GM19238 (cell line): ENCODE measurements at regions not wholly inside any gene's neighbourhood (a gene's known extent, or its start where the extent isn't known, plus 50 kb on each side); places are given as distances from the start of the nearest gene placed in this dataset.
A peak's percentile ranks its signal among the peaks of the same experiment; 100 is the strongest.
"Not testable (repeated sequence)": the region's sequence is repeated elsewhere in the genome, so short reads cannot be mapped to it uniquely, and the experiment has no call there.

Experiments
- DNase-seq: peaks from one replicate; pipeline ENCODE4 v3.0.0; 2011; ENCODE audit warnings: low spot score; ENCODE audit not compliant: insufficient read length

DNA sequence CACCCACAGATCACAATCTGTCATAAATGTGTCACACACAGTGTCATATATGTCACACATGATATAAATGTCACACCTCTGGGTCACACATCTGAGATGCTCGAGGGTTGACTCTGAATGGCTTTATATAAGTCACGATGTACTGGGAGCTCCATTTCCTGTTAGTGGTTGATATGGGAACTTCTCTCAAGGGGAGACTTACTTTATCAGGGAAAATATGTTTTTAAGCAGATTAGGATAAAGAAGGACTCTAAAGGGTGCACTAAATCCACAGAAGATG is 83.9 kb upstream of the MEF2A start:
- DNase-seq: no peak

DNA sequence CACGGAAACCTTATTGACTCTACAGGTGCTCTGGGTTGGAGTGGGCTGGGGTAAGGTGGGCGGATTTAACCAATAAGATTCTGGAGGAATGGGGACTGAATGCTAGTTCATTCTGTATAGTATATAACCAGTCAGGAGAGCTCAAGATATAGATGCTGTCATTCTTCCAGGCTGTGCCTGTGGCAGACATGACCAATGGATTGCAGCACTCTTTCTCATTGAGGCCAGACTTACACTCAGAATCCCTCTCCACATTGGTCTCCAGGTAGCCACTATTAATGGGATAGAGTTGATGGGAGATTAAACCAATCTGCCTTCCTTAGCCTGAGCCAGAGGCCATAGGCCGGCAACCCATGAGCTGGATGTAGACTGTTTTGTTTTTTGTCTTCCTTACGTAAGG is 82.8 kb upstream of the MEF2A start:
- no peak for DNase-seq

DNA sequence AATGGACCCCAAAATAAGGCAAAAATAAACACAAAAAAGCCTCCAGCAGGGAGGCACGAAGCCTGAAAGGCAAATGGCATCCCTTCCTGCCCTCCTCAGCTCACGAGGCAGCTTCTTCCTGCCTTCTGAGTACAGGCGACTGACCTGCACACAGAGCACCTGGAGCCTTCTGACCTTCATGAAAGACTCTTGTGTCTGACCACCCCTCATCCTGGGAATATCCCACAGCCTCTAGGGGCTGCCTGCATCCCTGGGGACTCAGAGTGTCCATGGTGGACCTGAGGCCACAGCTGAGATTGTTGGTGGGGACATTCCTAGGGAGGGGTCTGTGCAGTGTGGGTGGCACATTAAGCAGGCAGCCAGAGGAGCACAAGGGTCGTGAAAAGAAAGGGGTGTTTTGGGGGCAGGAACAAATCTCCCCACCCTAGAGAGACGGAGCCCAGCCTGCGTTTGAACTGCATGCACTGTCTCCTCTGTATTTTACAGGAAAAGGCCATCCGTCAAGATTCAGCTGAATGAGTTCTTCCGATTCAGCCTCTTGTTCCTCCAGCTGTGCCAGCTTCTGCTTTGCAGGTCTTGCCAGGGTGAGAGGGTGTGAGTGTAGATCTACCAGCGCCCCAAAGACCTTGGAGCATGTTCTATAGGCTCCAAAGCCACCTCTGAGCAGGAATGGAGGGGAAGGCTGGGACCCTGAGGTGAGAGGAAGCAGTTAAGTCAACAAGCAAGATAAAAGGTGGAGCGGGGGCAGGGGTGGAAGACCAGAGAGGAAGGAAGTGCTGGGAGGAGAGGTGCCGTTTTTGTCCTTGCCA is 80.4 kb upstream of the MEF2A start:
- no peak for DNase-seq

DNA sequence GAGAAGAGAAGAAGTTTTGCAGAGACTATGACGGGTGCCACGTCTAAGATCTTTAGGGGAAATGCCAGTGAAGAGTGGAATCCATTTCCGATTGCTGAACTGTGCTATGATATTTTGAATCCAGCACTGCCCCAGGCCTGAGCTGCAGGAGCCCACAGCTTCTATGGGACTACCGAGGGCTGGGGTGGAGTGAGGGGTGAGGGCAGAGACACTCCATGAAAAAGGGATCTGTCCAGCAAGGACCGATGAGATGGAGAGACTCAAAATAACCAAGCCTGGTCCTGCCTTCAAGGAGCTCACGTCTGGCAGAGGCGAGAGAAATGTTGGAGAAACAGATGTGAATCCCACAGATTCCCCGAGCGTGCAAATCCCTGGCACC is 79.8 kb upstream of the MEF2A start:
- DNase-seq: no peak

DNA sequence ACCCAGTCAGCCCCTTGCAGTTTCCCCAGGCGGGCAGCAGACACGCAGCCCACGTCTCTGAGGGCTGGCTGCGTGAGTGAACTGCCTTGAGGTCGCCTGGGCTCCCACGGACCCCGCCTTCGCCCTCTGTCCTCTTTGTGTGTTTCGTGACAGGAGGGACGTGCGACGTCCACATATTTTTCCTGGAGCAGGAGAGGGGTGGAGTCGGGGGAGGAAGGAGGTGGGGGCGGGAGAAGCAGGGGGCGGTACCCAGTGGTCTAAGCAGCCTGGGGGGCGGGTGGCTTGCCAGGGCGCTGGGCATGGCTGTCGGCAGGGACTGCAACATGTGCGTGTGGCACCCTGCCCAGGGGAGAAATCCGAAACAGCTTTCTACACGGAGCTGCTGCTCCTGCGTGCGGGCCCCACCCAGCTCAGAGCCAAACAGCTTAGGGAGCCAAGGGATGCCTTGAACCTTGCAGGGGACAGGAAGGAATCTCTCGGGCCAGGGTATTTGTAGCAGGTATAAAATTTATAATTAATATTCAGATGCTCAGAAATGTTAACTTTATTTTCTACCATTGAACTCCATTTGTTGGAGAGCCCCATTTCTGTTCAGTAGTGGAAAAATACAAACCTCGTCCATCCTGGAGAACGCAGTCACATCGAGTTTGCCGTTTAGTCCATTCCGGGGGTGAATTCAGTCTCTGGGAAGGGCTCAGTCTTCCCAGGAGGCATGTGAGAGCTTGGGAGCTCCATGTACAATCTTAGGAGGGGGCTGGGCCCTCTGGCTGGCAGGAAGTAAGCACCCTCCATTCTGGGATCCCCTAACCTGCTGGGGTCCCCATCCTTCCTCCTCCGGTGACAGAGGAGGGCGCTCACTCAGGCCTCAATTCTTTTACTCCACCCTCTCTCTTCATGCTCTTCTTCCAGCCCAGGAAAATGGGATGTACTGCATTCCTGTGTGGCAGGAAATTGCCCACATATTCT is 79.1 kb upstream of the MEF2A start:
- no peak for DNase-seq

DNA sequence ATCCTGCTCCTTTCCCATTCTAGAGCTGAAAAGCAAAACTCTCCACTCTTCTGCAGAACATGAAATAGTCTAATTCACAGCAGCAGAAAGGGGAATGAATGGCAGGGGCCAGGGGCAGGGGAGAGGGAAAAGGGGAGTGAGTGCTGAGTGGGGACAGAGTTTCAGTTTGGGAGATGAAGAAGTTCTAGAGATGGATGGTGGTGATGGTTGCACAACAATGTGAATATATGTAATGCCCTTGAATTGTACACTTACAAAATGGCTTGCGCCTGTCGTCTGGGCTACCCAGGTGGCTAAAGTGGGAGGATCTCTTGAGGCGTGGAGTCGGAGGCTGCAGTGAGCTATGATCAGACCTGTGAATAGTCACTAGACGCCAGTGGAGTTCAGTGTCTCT is 78.5 kb upstream of the MEF2A start:
- no peak for DNase-seq

DNA sequence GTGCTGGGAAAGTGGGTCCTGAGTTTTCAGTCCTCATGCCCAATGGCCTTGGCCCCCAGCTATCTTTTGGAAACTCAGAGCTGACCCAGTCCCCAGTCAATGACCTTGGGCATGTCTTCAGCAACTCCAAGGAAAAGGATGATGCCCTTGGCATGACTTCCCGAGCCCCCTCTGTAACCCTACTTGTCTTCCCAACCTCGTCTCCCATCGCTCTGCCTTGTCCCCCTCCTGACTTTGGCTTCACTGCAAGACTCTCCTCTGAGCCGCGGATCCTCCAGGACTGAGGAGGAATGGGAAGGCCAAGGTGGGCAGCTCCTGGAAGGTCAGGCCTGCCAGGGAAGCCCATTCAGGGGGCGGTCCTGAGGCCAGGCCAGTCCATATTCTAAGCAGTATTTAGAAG is 73.5 kb upstream of the MEF2A start:
- DNase-seq: no peak

DNA sequence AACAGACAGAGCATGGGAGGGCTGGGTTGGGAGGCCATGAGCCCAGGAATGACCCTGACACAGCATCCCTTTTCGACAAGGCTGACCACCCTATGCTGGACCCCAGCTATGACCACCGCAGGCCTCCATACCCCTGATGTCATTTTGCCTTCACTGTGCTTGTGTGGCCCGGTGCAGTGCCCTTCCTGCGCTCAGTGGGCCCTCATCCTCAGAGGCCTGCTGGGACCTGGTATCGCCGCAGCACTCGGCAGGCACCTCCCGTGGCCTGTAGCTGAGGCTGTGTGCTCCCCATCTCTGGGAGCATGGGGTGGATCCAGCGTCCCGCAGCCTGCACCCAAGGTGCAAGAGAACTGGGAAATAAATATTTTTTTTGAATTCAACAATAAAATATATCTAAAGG is 73.1 kb upstream of the MEF2A start:
- no peak for DNase-seq

DNA sequence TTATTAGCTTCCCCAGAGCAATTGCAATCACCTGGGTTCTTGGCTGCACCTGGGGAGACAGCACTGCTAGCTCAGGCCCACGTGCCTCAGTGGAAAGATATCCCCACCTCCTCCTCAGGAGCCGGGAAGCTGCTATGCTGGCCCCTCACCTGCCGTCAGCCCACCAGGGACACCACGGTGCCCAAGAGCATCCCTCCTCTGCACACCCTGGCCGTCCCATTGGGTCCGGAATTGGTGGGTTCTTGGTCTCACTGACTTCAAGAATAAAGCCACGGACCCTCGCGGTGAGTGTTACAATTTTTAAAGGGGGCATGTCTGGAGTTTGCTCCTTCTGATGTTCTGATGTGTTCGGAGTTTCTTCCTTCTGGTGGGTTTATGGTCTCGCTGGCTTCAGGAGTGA is 72.3 kb upstream of the MEF2A start:
- no peak for DNase-seq

DNA sequence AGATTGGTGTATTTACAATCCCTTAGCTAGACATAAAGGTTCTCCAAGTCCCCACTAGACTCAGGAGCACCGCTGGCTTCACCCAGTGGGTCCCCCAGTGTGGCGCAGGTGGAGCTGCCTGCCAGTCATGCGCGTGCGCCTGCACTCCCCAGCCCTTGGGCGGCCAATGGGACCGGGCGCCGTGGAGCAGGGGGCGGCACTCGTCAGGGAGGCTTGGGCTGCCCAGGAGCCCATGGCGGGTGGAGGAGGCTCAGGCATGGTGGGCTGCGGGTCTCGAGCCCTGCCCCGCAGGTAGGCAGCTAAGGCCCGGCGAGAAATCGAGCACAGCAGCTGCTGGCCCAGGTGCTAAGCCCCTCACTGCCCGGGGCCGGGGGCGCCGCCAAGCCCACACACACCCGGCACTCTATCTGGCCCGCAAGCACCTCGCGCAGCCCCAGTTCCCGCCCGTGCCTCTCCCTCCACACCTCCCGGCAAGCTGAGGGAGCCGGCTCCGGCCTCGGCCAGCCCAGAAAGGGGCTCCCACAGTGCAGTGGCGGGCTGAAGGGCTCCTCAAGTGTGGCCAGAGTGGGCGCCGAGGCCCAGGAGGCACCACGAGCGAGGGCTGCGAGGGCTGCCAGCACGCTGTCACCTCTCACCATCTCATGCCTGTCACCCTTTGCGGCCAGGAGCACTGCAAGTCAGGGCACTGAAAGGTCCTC is 71.1 kb upstream of the MEF2A start:
- not testable (repeated sequence) for DNase-seq

DNA sequence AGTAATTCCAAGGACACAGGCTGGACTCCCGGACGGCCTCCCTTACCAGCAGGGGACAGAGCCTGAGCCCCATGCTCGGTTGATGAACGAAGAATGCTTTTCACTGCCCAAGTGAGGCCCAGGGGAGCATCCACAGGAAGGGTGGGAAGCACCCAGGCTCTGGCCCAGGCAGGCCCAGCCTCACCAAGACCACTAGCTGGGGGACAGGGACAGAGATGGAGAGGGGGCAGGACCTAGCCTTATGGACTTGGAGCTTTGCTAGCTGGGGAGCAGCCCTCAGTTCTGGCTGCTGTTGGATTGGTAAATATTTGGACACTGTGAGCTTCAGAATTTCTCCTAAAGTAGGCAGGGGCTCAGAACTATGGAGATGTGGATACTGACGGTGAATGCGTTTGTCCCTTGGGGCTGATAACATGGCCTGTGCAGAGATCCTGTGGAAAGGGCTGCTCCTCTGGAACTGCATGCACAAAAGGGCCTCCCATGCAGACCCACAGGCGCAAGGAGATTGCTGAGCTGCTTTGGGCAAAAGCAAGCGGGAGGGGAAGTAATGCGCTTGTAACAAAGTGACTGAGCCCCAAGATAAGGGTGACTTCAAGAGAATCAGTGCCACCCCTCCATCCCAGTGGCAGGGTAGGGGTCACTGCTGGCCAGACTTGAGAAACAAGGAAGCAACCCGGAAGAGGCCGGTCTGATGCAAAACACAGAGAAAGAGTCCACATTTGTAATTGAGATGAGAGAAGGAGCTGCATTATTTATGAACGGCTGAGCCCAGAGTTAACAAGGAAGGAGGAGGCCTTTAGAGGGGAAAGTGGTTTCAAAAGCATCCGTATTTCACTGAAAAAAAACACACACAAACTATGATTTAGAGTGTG is 70.1 kb upstream of the MEF2A start:
- DNase-seq: no peak

DNA sequence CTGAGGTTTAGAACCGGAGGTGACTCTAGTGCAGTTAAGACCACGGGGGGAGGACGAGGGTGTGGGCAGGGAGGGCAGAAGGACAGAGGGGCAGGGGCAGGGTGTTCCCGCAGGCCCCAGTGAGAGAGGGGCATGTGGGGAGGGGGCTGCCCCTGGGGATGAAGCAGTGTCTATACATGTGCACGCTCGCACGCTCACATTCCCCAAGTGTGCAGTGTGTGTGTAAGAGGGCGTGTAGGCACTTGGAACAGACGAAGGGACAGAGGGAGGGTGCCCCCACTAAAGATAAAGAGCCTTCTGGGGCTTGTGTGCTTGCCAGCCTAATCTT is 69.5 kb upstream of the MEF2A start:
- no peak for DNase-seq

DNA sequence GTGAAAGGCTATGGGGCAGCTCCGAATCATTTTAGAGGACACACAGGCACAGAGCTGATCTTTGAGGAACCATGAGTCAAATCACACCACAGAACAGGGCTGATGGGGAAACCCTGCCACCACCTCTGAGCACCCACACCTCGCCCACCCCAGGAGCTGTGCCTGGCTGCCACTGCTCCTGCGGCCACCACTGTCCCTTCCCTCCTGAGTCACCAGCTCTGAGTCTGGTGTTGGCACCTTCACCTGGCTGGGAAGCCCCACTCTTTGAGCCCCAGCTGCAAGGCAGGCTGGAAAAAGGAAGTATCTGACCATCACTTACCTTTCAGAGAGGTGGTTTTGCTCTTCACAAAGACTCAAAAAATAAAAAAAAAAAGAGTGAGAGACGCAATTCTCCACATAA is 63.6 kb upstream of the MEF2A start:
- peak; percentile 58 for DNase-seq

DNA sequence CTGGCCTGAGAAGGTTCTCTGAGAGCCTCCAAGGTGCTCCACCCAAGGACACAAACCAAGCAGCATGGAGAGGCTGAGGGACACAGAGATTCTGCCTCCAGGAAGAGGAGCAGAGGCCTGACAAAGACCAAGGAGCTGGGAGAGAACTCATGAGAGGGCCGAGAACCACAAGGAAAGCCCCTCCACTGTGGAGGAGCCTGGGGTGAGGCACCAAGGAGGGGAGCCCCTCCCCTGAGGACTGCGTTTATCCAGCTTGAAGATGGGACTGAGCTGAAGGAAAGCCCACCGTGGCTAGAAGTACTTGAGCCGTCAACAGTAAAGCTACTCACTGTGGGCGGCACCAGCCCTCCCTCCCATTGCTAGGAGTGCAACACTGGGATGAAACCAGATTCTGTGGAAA is 63.1 kb upstream of the MEF2A start:
- DNase-seq: no peak

DNA sequence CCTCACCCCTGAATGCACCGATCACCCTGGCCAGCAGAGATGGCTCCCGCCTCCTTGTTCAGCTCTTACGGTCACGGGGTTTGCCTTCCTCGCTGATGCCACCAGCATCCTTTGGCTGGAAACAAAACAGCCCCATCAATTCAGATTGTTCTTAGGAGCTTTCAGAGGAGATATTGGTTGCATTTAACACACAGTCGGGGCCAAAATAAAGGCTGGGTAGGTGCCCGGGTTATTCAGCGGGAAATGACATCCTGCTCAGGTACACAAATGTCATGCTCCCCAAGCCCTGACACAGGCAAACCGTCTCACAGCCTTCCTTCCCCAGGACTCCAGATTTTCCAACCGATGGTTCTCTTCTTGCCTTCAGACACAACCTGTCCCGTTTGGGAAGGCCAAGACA is 62.4 kb upstream of the MEF2A start:
- no peak for DNase-seq

DNA sequence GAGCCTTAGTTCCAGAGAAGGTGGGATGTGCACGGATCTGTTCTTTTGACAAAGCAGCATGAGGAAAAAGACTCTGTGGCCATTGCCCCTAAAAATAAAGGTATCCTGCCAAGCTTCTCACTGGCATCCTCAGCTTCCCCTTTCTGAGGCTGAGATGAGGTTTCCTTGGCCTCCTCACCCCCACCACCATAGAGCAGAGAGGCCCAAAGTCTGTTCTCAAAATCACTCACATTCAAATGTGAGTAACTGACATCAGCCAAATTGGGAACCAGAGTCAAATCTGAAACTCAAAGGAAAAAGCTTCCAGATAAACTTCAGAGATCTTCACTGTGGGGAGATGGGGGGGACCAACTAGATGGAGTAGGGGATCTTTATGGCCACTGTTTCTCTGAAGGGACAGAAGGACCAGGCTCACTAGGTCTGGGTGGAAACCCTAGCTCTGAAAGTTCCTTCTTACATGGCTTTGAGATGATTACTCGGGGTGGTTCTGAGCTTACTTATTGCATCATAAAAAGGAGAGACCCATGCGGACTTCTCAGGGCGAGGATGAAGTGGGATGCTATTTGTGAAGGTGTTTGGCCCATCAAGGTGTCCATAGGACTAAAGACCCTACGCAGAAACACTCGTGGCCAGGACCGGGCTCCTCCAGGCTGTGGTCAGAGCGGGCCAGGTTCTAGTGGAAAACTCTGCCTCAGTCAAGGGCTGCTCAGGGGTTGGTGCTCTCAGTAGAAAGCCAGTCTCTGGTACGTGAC is 61.5 kb upstream of the MEF2A start:
- no peak for DNase-seq

DNA sequence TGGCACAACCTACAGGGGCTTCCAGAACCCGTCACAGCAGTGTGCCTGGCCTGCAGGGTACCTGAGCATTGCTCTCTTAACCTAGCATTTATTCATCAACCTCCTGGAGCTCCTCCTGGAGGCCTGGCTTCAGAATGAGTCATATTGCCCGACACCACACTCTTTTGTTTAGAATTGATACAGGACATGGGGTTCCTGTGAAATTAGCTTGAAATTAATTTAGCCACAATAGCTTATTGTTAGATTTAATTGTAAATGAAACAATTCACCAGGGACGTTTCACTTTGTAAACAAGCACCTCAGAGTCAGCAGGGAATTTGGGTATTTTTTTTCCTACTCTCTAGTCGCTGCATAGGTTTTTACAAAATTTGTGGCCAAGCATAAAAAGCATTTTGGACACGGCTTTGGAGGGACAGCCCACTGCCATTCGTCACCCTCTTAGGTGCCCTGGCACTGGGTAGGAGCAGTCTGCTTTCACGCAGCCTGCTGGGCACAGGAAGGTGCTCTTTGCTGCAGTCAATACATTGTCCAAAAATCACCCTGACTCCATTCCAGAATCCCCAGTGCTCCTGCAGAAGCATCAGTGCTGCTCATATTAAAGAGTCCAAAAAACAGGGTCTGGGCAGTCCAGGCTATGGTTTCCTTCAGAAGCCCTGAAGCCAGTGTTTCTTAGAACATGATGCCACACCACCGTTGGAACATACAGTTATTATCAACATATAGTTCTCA is 60.8 kb upstream of the MEF2A start:
- DNase-seq: no peak

DNA sequence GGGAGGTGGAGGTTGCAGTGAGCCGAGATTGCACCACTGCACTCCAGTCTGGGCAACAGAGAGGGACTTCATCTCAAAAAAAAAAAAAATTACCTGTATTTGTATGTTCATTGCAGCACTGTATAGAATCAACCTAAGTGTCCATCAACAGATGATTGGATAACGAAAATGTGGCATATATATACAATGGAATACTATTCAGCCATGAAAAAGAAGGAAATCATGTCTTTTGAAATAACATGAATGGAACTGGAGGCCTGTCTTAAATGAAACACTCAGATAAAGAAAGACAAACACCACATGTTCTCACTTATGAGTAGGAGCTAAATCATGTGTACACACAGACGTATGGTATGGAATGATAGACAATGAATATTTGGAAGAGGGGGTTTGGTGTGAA is 59.4 kb upstream of the MEF2A start:
- DNase-seq: no peak

DNA sequence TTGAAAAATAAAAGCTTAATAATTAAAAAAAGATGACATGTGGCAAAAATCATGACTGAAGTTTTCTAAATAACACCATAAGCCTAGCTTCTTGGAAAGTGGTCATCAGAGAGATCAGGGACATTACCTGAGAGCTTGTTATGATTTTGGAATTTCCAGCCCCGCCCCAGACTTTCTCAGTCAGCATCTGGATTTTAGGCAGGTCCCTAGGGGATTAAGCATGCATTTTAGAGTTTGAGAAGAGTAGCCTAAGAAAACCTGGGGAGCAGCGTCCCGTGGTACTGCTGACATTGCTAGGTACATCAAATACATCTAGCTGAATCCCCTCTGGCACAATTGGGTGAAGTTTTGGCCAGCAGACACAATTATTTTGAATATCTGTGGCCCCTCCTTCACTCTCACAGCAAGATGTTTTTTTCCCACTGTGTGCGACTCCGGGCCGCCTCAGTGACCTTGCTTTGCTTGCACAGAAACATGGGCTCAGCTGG is 58.7 kb upstream of the MEF2A start:
- DNase-seq: no peak
